OCI-LY7 (cell line): ENCODE measurements at regions not wholly inside any gene's neighbourhood (a gene's known extent, or its start where the extent isn't known, plus 50 kb on each side); places are given as distances from the start of the nearest gene placed in this dataset.

Experiments
- BruUV-seq: library from RNA; stranded (reverse); fragments of 400-500 nt; replicated peaks from 2 replicates; lab custom pipeline; 2021; lab: Mats Ljungman, UMichigan
- CTCF ChIA-PET: fragments of 300-600 bp; sonication (Branson Sonifier 250); formaldehyde crosslinking; loops from one replicate; lab custom pipeline; 2022; ENCODE audit warnings: antibody characterized with exemption; ENCODE audit not compliant: unreplicated experiment; lab: Charles Lee
- POLR2A ChIA-PET: fragments of 300-600 bp; sonication (Branson Sonifier 250); formaldehyde crosslinking; loops from one replicate; lab custom pipeline; 2022; ENCODE audit warnings: antibody characterized with exemption; lab: Charles Lee
- DNase-seq: peaks from one replicate; pipeline ENCODE4 v3.0.0-alpha.2; 2015; ENCODE audit warnings: low spot score
- H2AFZ ChIP-seq: fragments of 200-600 bp; sonication (generic), shearing (Covaris generic); 2 replicates; pipeline ENCODE4 v1.6.1; 2014; ENCODE audit warnings: mild to moderate bottlenecking, antibody characterized with exemption, low read length, moderate library complexity
- H3K27ac ChIP-seq: fragments of 200-600 bp; sonication (generic); 2 replicates; pipeline ENCODE4 v1.5.1; 2014; ENCODE audit warnings: mixed run types, low read depth, mild to moderate bottlenecking, moderate library complexity, low read length, inconsistent platforms; ENCODE audit not compliant: poor library complexity, severe bottlenecking
- H3K36me3 ChIP-seq: fragments of 200-600 bp; sonication (generic); 2 replicates; pipeline ENCODE4 v1.6.1; 2014; ENCODE audit warnings: mild to moderate bottlenecking, antibody characterized with exemption, low read length, moderate library complexity, mixed read lengths; ENCODE audit not compliant: insufficient read depth
- H3K4me1 ChIP-seq: fragments of 200-600 bp; sonication (generic); 2 replicates; pipeline ENCODE4 v1.5.1; 2014; ENCODE audit warnings: mild to moderate bottlenecking, low read length; ENCODE audit not compliant: insufficient read depth, poor library complexity, severe bottlenecking
- H3K4me2 ChIP-seq: fragments of 200-600 bp; sonication (generic); 2 replicates; pipeline ENCODE4 v1.6.1; 2014; ENCODE audit warnings: mild to moderate bottlenecking, low read length
- H3K4me3 ChIP-seq: fragments of 200-600 bp; sonication (generic); 2 replicates; pipeline ENCODE4 v1.5.1; 2014; ENCODE audit warnings: mild to moderate bottlenecking, low read depth, low read length; ENCODE audit not compliant: poor library complexity, severe bottlenecking
- H3K79me2 ChIP-seq: fragments of 200-600 bp; sonication (generic); 2 replicates; pipeline ENCODE4 v1.6.1; 2016; ENCODE audit warnings: low read depth, mild to moderate bottlenecking, low read length, moderate library complexity, mixed read lengths; ENCODE audit not compliant: insufficient read depth
- H3K9me2 ChIP-seq: fragments of 200-600 bp; sonication (generic); 2 replicates; pipeline ENCODE4 v1.6.1; 2016; ENCODE audit warnings: mild to moderate bottlenecking, low read length, mixed read lengths; ENCODE audit not compliant: insufficient read depth
- H3K9me3 ChIP-seq: fragments of 200-600 bp; sonication (generic); 2 replicates; pipeline ENCODE4 v1.6.1; 2014; ENCODE audit warnings: mild to moderate bottlenecking, mixed run types, low read length, mixed read lengths
- H4K20me1 ChIP-seq: fragments of 200-600 bp; sonication (generic); 2 replicates; pipeline ENCODE4 v1.6.1; 2014; ENCODE audit warnings: mild to moderate bottlenecking, antibody characterized with exemption, low read length, moderate library complexity, mixed read lengths; ENCODE audit not compliant: insufficient read depth
- CTCF ChIP-seq: fragments of 200-600 bp; sonication (generic); conservative IDR thresholded peaks from 2 replicates; pipeline ENCODE4 v1.5.1; 2014; ENCODE audit warnings: mild to moderate bottlenecking, antibody characterized with exemption, low read length, moderate library complexity, mixed read lengths
- EZH2phosphoT487 ChIP-seq: fragments of 200-600 bp; sonication (generic); IDR thresholded peaks from 2 replicates; pipeline ENCODE4 v1.6.1; 2018; ENCODE audit warnings: low read depth, borderline replicate concordance, mild to moderate bottlenecking, mixed run types, antibody characterized with exemption, low read length, moderate library complexity, mixed read lengths
- intact Hi-C: fragments of 100-400 bp; cut with micrococcal nuclease; formaldehyde crosslinking; loops from one replicate; pipeline ENCODE4 v1.10.0; 2022; ENCODE audit not compliant: unreplicated experiment

GRCh38 chr3:16800361-16800760, 84.4 kb upstream of the PLCL2 start:
- Histone ChIP-seq H2AFZ (no peak overlapping the region), H3K27ac (no peak overlapping the region), H3K9me2 (no peaks in the 10 kb centered on the region), H3K79me2 (no peaks in the 10 kb centered on the region), H3K36me3 (no peaks in the 10 kb centered on the region), H3K4me3 (no peak overlapping the region), H3K4me1 (peaks cover 37% of the 10 kb centered on the region), H4K20me1 (no peaks in the 10 kb centered on the region), H3K4me2 (peak overlapping the region; percentile 51), H3K9me3 (peaks cover 6% of the 10 kb centered on the region; the same call in 1 of the 2 replicates)
- CTCF ChIA-PET = no interaction called here
- intact Hi-C loops = no loop called here
- POLR2A ChIA-PET = no interaction called here
- DNase-seq = no peak
- BruUV-seq = no TSS peak
- TF ChIP-seq EZH2phosphoT487 (no peak), CTCF (no peak)

- BruUV-seq = no TSS peak
- ChIA-PET POLR2A (interaction anchor here (1.1 kb wide), 1 partner anchor 22 kb away, joined by 3 read pairs; no protein-coding TSS in a partner anchor), CTCF (no interaction called here)
- no peaks in the 10 kb centered on the region for H4K20me1 ChIP-seq
- intact Hi-C loops = loop anchor here (1.0 kb wide), 1 partner anchor 39 kb away; no protein-coding TSS in a partner anchor
- no peaks in the 10 kb centered on the region for H3K79me2 ChIP-seq
- H3K36me3 ChIP-seq = no peaks in the 10 kb centered on the region
- no peak overlapping the region for H3K27ac ChIP-seq
- peak overlapping the region; percentile 51 for H3K4me2 ChIP-seq
- H2AFZ ChIP-seq = peak overlapping the region; percentile 2; the same call in 1 of the 2 replicates
- peak overlapping the region; percentile 12 for H3K4me3 ChIP-seq
- no peak for TF ChIP-seq CTCF
- TF ChIP-seq EZH2phosphoT487 = no peak
- DNase-seq = peak; percentile 76
- peaks cover 34% of the 10 kb centered on the region for H3K4me1 ChIP-seq
- H3K9me2 ChIP-seq = no peaks in the 10 kb centered on the region
- peaks cover 6% of the 10 kb centered on the region; the same call in 1 of the 2 replicates for H3K9me3 ChIP-seq
Observed at GRCh38 chr3:16801223-16801622, 83.5 kb upstream of the PLCL2 start.

GRCh38 chr3:16801698-16802097, 83.1 kb upstream of the PLCL2 start:
- Histone ChIP-seq H4K20me1 (no peaks in the 10 kb centered on the region), H3K9me3 (peaks cover 6% of the 10 kb centered on the region; the same call in 1 of the 2 replicates), H2AFZ (peak overlapping the region; percentile 2; the same call in 1 of the 2 replicates), H3K4me1 (peaks cover 30% of the 10 kb centered on the region), H3K9me2 (no peaks in the 10 kb centered on the region), H3K4me2 (peak overlapping the region; percentile 51), H3K4me3 (peak overlapping the region; percentile 12), H3K79me2 (no peaks in the 10 kb centered on the region), H3K27ac (no peak overlapping the region), H3K36me3 (no peaks in the 10 kb centered on the region)
- ChIA-PET POLR2A (interaction anchor here (0.6 to 1.4 kb wide), 4 partner anchors 9 to 228 kb away, joined by 3 to 5 read pairs (median 4); no protein-coding TSS in a partner anchor), CTCF (no interaction called here)
- BruUV-seq = no TSS peak
- intact Hi-C loops = loop anchor here (1.0 kb wide), 1 partner anchor 39 kb away; no protein-coding TSS in a partner anchor
- DNase-seq = peak; percentile 51
- TF ChIP-seq EZH2phosphoT487 (no peak), CTCF (no peak)
